SK-N-SH (cell line): ENCODE measurements at regions not wholly inside any gene's neighbourhood (a gene's known extent, or its start where the extent isn't known, plus 50 kb on each side); places are given as distances from the start of the nearest gene placed in this dataset.

Experiments
- CTCF ChIA-PET: fragments of 300-600, 350-600 bp; formaldehyde crosslinking; extraction: SDS; loops from one replicate; lab custom pipeline; 2021; lab: Yijun Ruan, JAX
- POLR2A ChIA-PET: fragments of 350-600 bp; sonication (Branson Sonifier 250); formaldehyde crosslinking; extraction: SDS; loops from one replicate; lab custom pipeline; 2020; ENCODE audit warnings: antibody characterized with exemption, inconsistent platforms; lab: Yijun Ruan, JAX
- DNase-seq: peaks from one replicate; pipeline ENCODE4 v3.0.0; 2012
- H2AFZ ChIP-seq: fragments of 200-600 bp; sonication (generic); 2 replicates; pipeline ENCODE4 v1.8.1; 2016; ENCODE audit warnings: antibody characterized with exemption, mild to moderate bottlenecking, low read depth
- H3F3A ChIP-seq: fragments of 200-600 bp; sonication (generic); replicated peaks from 2 replicates; pipeline ENCODE3; 2016; ENCODE audit warnings: antibody characterized with exemption, mild to moderate bottlenecking; ENCODE audit not compliant: insufficient read depth
- H3K27ac ChIP-seq, 2 experiments: fragments of 200-500 bp in 1 of 2; fragments of 200-600 bp in 1 of 2; sonication (Bioruptor generic) in 1 of 2; sonication (generic), shearing (Covaris generic) in 1 of 2; 2 replicates each; pipeline versions ENCODE4 v1.5.1 to v1.6.1; 2014 to 2016; ENCODE audit warnings: low read depth in 2 of 2, inconsistent platforms in 1 of 2, low read length in 1 of 2, mild to moderate bottlenecking in 1 of 2, mixed read lengths in 1 of 2
- H3K27me3 ChIP-seq: fragments of 200-600 bp; sonication (generic), shearing (Covaris generic); 2 replicates; pipeline ENCODE4 v1.6.1; 2016; ENCODE audit warnings: mixed run types; ENCODE audit not compliant: insufficient read depth
- H3K36me3 ChIP-seq, 2 experiments: fragments of 200-500 bp in 1 of 2; fragments of 200-600 bp in 1 of 2; sonication (Bioruptor generic) in 1 of 2; sonication (generic) in 1 of 2; replicated peaks in 1 of 2; 2 replicates each; pipeline versions ENCODE3 to v1.5.1; 2014 to 2016; ENCODE audit warnings: low read length in 1 of 2, mild to moderate bottlenecking in 1 of 2; ENCODE audit not compliant: insufficient read depth in 2 of 2, control insufficient read depth in 1 of 2
- H3K4me1 ChIP-seq, 2 experiments: fragments of 200-500 bp in 1 of 2; fragments of 200-600 bp in 1 of 2; sonication (Bioruptor generic) in 1 of 2; sonication (generic), shearing (Covaris generic) in 1 of 2; 2 replicates each; pipeline versions ENCODE4 v1.5.1 to v1.6.1; 2014 to 2016; ENCODE audit warnings: low read depth in 1 of 2, low read length in 1 of 2, mixed run types in 1 of 2; ENCODE audit not compliant: insufficient read depth in 2 of 2, control insufficient read depth in 1 of 2
- H3K4me2 ChIP-seq: fragments of 200-600 bp; sonication (generic), shearing (Covaris generic); 2 replicates; pipeline ENCODE4 v1.6.1; 2017; ENCODE audit warnings: mixed run types
- H3K4me3 ChIP-seq, 2 experiments: fragments of 200-500 bp in 1 of 2; fragments of 200-600 bp in 1 of 2; sonication (Bioruptor generic) in 1 of 2; sonication (generic), shearing (Covaris generic) in 1 of 2; 2 replicates each; pipeline versions ENCODE4 v1.5.1 to v1.8.1; 2014 to 2016; ENCODE audit warnings: low read depth in 2 of 2, inconsistent platforms in 1 of 2, low read length in 1 of 2, mild to moderate bottlenecking in 1 of 2, mixed read lengths in 1 of 2, moderate library complexity in 1 of 2
- H3K79me2 ChIP-seq: fragments of 200-600 bp; sonication (generic); 2 replicates; pipeline ENCODE4 v1.8.1; 2017; ENCODE audit warnings: mild to moderate bottlenecking; ENCODE audit not compliant: insufficient read depth
- H3K9ac ChIP-seq: fragments of 200-600 bp; sonication (generic); 2 replicates; pipeline ENCODE4 v1.6.1; 2017; ENCODE audit warnings: mixed run types
- H3K9me2 ChIP-seq: fragments of 200-600 bp; sonication (generic); 2 replicates; pipeline ENCODE4 v1.6.1; 2017; ENCODE audit warnings: mixed run types
- H3K9me3 ChIP-seq: fragments of 200-600 bp; sonication (generic); 2 replicates; pipeline ENCODE4 v1.6.1; 2017; ENCODE audit warnings: mixed run types, mild to moderate bottlenecking, moderate library complexity
- H4K20me1 ChIP-seq: fragments of 200-600 bp; sonication (generic); 2 replicates; pipeline ENCODE4 v1.6.1; 2017; ENCODE audit warnings: mild to moderate bottlenecking, mixed run types; ENCODE audit not compliant: insufficient read depth
- CTCF ChIP-seq: fragments of 200-600 bp; sonication (generic); IDR thresholded peaks from 2 replicates; pipeline ENCODE4 v1.6.1; 2017; ENCODE audit warnings: antibody characterized with exemption, mild to moderate bottlenecking, moderate library complexity
- ELF1 ChIP-seq: IDR thresholded peaks from 2 replicates; pipeline ENCODE4 v1.4.0; 2012
- EZH2phosphoT487 ChIP-seq: fragments of 200-600 bp; sonication (generic); IDR thresholded peaks from 2 replicates; pipeline ENCODE4 v1.6.1; 2017; ENCODE audit warnings: low read depth, mixed run types, mild to moderate bottlenecking, antibody characterized with exemption, moderate library complexity, borderline replicate concordance
- FOSL2 ChIP-seq: IDR thresholded peaks from 2 replicates; pipeline ENCODE4 v1.4.0; 2012; ENCODE audit warnings: low read depth, mild to moderate bottlenecking, moderate library complexity, borderline replicate concordance
- FOXJ3 ChIP-seq: sonication (generic); formaldehyde crosslinking; IDR thresholded peaks from 2 replicates; pipeline ENCODE4 v1.5.1; 2020; ENCODE audit warnings: mild to moderate bottlenecking, missing genetic modification reagents
- GABPA ChIP-seq: IDR thresholded peaks from 2 replicates; pipeline ENCODE4 v1.4.0; 2012; ENCODE audit warnings: low read depth, mild to moderate bottlenecking
- GATA2 ChIP-seq: sonication (generic); formaldehyde crosslinking; IDR thresholded peaks from 2 replicates; pipeline ENCODE4 v1.5.0; 2020; ENCODE audit warnings: mild to moderate bottlenecking, missing genetic modification reagents
- MEF2A ChIP-seq: IDR thresholded peaks from 2 replicates; pipeline ENCODE4 v1.4.0; 2012; ENCODE audit warnings: low read depth, borderline replicate concordance
- MXI1 ChIP-seq: IDR thresholded peaks from 2 replicates; pipeline ENCODE4 v1.6.1; 2012; ENCODE audit warnings: mild to moderate bottlenecking, low read depth, low read length, improper control_type of control experiment
- NRF1 ChIP-seq: IDR thresholded peaks from 2 replicates; pipeline ENCODE4 v1.6.1; 2012; ENCODE audit warnings: low read depth, mild to moderate bottlenecking, low read length
- RFX5 ChIP-seq: IDR thresholded peaks from 2 replicates; pipeline ENCODE4 v1.6.1; 2012; ENCODE audit warnings: mild to moderate bottlenecking, improper control_type of control experiment, low read length
- SIN3A ChIP-seq: IDR thresholded peaks from 2 replicates; pipeline ENCODE4 v1.6.1; 2012; ENCODE audit warnings: low read depth, mild to moderate bottlenecking, low read length, moderate library complexity, borderline replicate concordance
- TAF1 ChIP-seq: IDR thresholded peaks from 2 replicates; pipeline ENCODE4 v1.6.1; 2012; ENCODE audit warnings: low read depth, mild to moderate bottlenecking, low read length, moderate library complexity, borderline replicate concordance
- TCF12 ChIP-seq: IDR thresholded peaks from 2 replicates; pipeline ENCODE4 v1.4.0; 2012
- ZBTB33 ChIP-seq: IDR thresholded peaks from 2 replicates; pipeline ENCODE4 v1.4.0; 2012; ENCODE audit warnings: low read depth, borderline replicate concordance
- WGBS: methylation state at CpG from one replicate; pipeline ENCODE4 v1.1.6; 2017; ENCODE audit warnings: low lambda C conversion rate; 5-methylcytosine and 5-hydroxymethylcytosine counted together
- TF ChIP-seq, protein P1 (sequence below): IDR thresholded peaks from 2 replicates; pipeline ENCODE4; 2012
- TF ChIP-seq, protein P2 (sequence below): IDR thresholded peaks from 2 replicates; pipeline ENCODE4 v1.4.0; 2012; ENCODE audit warnings: low read depth, borderline replicate concordance

DNA sequence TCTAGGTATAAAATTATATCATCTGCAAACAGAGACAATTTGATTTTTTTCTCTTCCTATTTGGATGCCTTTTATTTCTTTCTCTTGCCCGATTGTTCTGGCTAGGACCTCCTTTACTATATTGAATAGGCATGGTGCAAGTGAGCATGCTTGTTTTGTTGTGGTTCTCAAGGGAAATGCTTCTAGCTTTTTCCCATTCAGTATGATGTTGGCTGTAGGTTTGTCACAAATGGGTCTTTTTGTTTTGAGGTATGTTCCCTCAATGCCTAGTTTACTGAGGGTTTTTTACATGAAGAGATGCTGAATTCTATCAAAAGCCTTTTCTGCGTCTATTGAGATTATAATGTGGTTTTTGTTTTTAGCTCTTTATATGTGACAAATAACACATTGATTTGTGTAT, 198.2 kb upstream of the GHR start:
- H3K27ac ChIP-seq, result no peak overlapping the region
- ChIA-PET POLR2A (interaction anchor here (0.6 kb wide), 1 partner anchor 1981 kb away, joined by 3 read pairs; no protein-coding TSS in a partner anchor), CTCF (no interaction called here)
- no peaks in the 10 kb centered on the region for H3K36me3 ChIP-seq
- H3K79me2 ChIP-seq, result no peaks in the 10 kb centered on the region
- no peak overlapping the region for H2AFZ ChIP-seq
- 5% methylated on average over 2 of the region's 2 CpGs for WGBS
- no peaks in the 10 kb centered on the region for H3F3A ChIP-seq
- no peaks in the 10 kb centered on the region for H3K4me1 ChIP-seq
- no peak overlapping the region for H3K9ac ChIP-seq
- H3K27me3 ChIP-seq, result no peaks in the 10 kb centered on the region
- no peak for TF ChIP-seq SIN3A
- no peaks in the 10 kb centered on the region for H3K9me2 ChIP-seq
- no peaks in the 10 kb centered on the region for H4K20me1 ChIP-seq
- H3K4me3 ChIP-seq, result no peak overlapping the region
- no peak for DNase-seq
- no peaks in the 10 kb centered on the region for H3K9me3 ChIP-seq
- no peak overlapping the region for H3K4me2 ChIP-seq

- Histone ChIP-seq H3K4me1 (no peaks in the 10 kb centered on the region), H3K4me2 (no peak overlapping the region), H3F3A (no peaks in the 10 kb centered on the region), H3K27ac (no peak overlapping the region), H3K27me3 (no peaks in the 10 kb centered on the region), H3K9me3 (no peaks in the 10 kb centered on the region), H3K4me3 (no peak overlapping the region), H3K79me2 (no peaks in the 10 kb centered on the region), H3K9ac (no peak overlapping the region), H4K20me1 (no peaks in the 10 kb centered on the region), H3K9me2 (no peaks in the 10 kb centered on the region), H2AFZ (no peak overlapping the region), H3K36me3 (no peaks in the 10 kb centered on the region)
- ChIA-PET CTCF (no interaction called here), POLR2A (no interaction called here)
- TF ChIP-seq ZBTB33 (no peak), MEF2A (no peak), GABPA (no peak), TAF1 (no peak), TCF12 (no peak), EZH2phosphoT487 (no peak), GATA2 (CRISPR knock-in tag) (no peak), MXI1 (no peak), FOSL2 (no peak), CTCF (no peak), NRF1 (no peak), RFX5 (no peak), FOXJ3 (CRISPR knock-in tag) (no peak), ELF1 (no peak)
- TF ChIP-seq, protein P1, sequence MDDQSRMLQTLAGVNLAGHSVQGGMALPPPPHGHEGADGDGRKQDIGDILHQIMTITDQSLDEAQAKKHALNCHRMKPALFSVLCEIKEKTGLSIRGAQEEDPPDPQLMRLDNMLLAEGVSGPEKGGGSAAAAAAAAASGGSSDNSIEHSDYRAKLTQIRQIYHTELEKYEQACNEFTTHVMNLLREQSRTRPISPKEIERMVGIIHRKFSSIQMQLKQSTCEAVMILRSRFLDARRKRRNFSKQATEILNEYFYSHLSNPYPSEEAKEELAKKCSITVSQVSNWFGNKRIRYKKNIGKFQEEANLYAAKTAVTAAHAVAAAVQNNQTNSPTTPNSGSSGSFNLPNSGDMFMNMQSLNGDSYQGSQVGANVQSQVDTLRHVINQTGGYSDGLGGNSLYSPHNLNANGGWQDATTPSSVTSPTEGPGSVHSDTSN, result no peak
- TF ChIP-seq, protein P2, sequence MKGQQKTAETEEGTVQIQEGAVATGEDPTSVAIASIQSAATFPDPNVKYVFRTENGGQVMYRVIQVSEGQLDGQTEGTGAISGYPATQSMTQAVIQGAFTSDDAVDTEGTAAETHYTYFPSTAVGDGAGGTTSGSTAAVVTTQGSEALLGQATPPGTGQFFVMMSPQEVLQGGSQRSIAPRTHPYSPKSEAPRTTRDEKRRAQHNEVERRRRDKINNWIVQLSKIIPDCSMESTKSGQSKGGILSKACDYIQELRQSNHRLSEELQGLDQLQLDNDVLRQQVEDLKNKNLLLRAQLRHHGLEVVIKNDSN, result no peak
- WGBS, result 0% methylated on average over 1 of the region's 1 CpG
- no peak for DNase-seq
Measured at GRCh38 chr5:42228279-42228678, 195.0 kb upstream of the GHR start.
